ENCODE measurements at regions not wholly inside any gene's neighbourhood (a gene's known extent, or its start where the extent isn't known, plus 50 kb on each side); places are given as distances from the start of the nearest gene placed in this dataset.

- TF ChIP-seq CTCF (conservative IDR thresholded peaks at IDR 0.05 in 1 of 2, IDR thresholded peaks at IDR 0.05 in 1 of 2; ENCODE audit: extremely low read depth in 1 of 2, insufficient read depth in 1 of 2, low read depth in 1 of 2, low read length in 2 of 2) (no peak), EZH2 (IDR thresholded peaks at IDR 0.05; ENCODE audit: borderline replicate concordance, low read length) (no peak)
These were observed 66.0 kb upstream of the FHIP2A start for GRCh38 chr10:114755537-114755936.
